Gastroesophageal sphincter (tissue), 3 donors: ENCODE measurements at regions not wholly inside any gene's neighbourhood (a gene's known extent, or its start where the extent isn't known, plus 50 kb on each side); places are given as distances from the start of the nearest gene placed in this dataset.

Experiments used
- EP300 ChIP-seq: sonication (generic); formaldehyde crosslinking; IDR thresholded peaks from one replicate; pipeline ENCODE4 v1.6.1; 2017; ENCODE audit warnings: antibody characterized with exemption, mild to moderate bottlenecking
- POLR2A ChIP-seq, 2 donors: fragments of 450-650 bp; IDR thresholded peaks; one replicate each; pipeline ENCODE4 v1.6.1; 2017; ENCODE audit warnings: antibody characterized with exemption in 2 of 2, mild to moderate bottlenecking in 2 of 2, moderate library complexity in 1 of 2
- POLR2AphosphoS5 ChIP-seq: sonication (generic); formaldehyde crosslinking; IDR thresholded peaks from one replicate; pipeline ENCODE4 v1.6.1; 2017; ENCODE audit warnings: antibody characterized with exemption
- TF ChIP-seq, protein P1 (sequence below), 4 experiments: fragments of 200-600 bp in 2 of 4; fragments of 450-650 bp in 2 of 4; sonication (generic) in 1 of 4; IDR thresholded peaks; one replicate each; pipeline ENCODE4 v1.5.1; 2017 to 2019; ENCODE audit warnings: antibody characterized with exemption in 4 of 4, mild to moderate bottlenecking in 2 of 4, moderate library complexity in 2 of 4

DNA sequence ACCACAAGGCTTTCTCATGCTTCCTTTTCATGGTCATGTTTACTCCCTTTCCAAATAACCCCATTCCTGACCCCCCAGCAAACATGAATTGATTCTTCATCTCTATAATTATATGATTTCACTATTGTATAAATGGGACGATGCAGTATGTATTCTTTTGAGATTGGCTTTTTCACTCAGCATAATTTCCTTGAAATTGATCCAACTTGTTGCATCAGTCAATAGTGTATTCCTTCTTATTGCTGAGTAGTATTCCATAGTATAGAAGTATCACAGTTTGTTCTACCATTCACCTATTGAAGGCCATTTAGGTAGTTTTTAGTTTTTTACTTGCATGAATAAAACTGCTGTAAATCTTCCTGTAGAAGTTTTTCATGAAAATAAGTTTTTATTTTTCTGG is 264.7 kb downstream of the BAMBI start:
- TF ChIP-seq, protein P1, sequence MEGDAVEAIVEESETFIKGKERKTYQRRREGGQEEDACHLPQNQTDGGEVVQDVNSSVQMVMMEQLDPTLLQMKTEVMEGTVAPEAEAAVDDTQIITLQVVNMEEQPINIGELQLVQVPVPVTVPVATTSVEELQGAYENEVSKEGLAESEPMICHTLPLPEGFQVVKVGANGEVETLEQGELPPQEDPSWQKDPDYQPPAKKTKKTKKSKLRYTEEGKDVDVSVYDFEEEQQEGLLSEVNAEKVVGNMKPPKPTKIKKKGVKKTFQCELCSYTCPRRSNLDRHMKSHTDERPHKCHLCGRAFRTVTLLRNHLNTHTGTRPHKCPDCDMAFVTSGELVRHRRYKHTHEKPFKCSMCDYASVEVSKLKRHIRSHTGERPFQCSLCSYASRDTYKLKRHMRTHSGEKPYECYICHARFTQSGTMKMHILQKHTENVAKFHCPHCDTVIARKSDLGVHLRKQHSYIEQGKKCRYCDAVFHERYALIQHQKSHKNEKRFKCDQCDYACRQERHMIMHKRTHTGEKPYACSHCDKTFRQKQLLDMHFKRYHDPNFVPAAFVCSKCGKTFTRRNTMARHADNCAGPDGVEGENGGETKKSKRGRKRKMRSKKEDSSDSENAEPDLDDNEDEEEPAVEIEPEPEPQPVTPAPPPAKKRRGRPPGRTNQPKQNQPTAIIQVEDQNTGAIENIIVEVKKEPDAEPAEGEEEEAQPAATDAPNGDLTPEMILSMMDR (IDR thresholded peaks at IDR 0.05), result no peak
- TF ChIP-seq POLR2AphosphoS5 (no peak), EP300 (no peak), POLR2A (IDR thresholded peaks at IDR 0.05) (no peak)
